HG03060 (cell line): ENCODE measurements at regions not wholly inside any gene's neighbourhood (a gene's known extent, or its start where the extent isn't known, plus 50 kb on each side); places are given as distances from the start of the nearest gene placed in this dataset.
A peak's percentile ranks its signal among the peaks of the same experiment; 100 is the strongest.

Experiments used
- ATAC-seq: cut with Tn5 transposase; IDR thresholded peaks from one replicate; pipeline ENCODE4 v1.9.1; 2021; ENCODE audit warnings: low read depth, moderate number of reproducible peaks; ENCODE audit not compliant: unreplicated experiment

DNA sequence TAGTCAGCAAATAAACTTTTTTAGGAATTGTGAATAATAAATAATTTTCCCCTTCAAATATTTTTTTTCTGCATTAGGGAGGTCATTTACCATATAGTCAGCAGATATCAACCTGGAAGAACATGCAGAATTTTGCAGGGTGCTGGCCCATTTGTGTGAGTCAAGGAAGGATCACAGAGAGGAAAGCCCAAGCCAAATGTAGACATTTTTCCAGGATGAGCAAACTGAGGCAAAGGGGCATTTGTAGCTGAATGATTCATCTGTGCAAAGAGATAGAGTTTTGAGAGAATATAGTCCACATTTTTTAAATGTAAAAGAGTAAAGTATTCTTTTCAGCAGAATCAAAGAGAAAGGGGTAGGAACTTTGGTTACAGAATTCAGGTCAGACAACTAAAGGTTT, 555.5 kb upstream of the MARCKS start:
- no peak for ATAC-seq

DNA sequence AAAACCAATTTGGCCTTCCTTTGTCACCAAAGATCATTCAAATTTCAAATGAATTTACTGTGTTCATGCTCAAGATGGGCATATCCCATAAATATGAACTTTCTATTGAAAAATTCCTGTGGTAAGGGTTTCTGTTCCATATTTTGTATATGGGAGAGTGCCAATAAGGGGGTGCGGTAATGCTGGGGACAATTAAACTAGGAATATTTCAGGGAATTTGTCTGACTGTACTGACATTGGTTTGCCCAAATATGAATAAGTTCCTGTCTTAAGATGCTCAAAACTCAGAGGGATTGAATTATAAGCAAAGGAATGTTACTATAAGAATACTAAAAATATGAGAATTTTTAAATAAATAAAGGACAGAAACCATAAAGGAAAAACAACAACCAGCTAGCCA, 553.0 kb upstream of the MARCKS start:
- no peak for ATAC-seq

DNA sequence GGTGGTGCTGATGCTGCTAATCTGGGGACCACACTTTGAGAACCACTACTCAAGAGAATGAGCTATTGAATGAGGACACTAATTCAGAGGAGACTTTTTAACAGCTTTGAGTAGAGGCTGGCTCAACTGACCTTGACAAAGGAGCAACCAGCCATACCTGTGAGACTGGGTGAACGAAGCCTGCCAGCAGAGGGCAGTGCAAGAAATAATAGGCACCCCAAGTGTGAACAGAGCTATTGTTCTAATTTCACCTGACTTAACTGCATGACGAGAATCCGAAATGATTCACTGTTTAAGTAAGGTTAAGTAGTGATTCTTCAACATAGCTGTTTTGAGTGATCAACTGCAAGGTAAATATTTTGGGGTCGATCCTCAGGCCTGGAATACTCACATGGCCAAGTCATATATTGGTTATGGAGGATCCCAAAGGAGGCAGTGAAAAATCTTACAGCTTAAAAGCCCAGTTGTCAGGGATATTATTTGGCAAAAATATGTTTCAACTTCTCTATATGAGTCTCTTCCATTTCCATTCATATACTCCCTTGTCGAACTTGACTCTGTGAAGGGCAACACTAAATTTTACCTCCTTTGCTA, 550.5 kb upstream of the MARCKS start:
- peak; percentile 97 for ATAC-seq

DNA sequence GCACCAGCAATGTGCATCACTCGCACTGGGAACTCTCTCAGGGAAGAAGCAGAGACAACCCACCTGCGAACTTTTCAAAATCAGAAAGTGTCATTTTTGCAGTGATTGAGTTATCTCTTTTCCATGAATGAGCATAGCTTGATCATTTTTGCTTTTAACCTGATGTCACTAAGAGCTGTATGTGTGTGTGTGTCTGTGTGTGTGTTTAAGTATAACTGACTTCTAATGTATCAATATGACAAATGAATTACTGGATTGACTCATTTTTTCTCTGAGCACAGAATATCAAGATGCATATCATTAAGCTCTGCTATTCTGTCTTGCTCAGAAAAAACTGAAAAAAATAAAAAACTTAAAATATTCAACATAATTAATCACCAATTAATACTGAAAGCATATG, 548.9 kb upstream of the MARCKS start:
- no peak for ATAC-seq

DNA sequence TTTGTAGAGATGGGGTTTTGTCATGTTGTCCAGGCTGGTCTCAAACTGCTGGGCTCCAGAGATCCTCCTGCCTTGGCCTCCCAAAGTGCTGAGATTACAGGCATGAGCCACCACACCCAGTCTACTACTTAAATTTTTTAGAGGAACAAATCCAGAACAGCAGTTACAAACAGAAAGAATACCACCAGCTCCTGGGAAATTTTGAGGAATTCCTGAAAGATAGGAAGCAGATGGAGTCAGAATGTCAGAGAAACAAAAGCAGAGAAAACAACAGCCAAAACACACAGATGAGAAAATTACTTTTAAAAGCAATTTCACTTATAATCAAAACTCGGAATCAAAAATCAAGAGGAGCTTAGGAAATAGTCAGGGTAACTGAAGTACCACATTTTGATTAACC, 543.3 kb upstream of the MARCKS start:
- no peak for ATAC-seq

DNA sequence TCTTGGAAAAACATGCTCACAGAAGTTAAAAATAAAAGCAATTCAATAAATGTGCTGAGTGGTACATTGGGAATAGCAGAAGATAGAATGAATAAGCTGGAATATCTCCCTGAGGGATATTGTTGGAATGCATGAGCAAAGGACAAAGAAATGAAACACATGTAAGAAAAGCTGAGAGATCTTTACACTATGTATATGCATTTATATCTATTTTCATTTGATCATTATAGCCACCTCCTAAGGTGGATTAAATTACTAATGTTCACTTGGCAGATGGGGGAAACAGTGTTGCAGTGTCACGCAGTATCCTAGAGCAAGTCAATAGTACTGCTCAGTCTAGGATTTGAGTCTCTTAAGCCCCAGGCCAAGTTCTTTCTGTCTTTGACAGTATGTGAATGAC, 542.0 kb upstream of the MARCKS start:
- no peak for ATAC-seq

GRCh38 chr6:113315879-113316278, 541.3 kb upstream of the MARCKS start:
- no peak for ATAC-seq

GRCh38 chr6:113317442-113317841, 539.7 kb upstream of the MARCKS start:
- ATAC-seq: no peak

DNA sequence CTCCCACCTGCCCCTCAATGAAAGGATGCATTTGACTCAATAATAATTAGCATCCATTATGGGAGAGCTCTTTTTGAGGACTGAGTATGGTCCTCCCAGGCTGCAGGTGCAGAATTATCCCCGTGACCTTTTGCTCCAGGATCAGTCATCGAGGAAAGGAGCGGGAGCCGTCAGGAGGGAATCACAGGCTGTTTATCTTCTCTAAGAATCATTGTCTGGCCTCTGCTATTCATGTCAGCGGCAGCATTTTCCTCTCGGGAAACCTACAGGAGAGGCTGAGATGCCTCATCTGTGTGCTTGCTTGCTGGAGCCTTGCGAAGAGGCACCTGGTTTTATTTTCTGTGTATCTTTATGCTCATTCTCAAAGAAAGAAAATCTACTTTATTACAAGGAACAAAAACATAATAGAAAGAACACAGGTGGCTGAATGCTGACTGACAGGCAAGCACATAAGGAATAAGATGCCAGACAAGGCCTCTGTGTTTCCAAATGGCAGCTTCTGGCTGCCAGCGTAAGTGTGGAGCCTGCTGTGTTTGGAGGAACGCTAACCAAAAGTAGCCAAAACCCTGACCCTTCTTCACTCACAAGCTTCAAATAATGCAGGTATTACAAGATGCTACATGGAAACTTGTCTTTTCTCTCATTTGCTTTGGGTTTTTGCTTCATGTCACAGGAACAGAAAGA, 539.1 kb upstream of the MARCKS start:
- no peak for ATAC-seq

DNA sequence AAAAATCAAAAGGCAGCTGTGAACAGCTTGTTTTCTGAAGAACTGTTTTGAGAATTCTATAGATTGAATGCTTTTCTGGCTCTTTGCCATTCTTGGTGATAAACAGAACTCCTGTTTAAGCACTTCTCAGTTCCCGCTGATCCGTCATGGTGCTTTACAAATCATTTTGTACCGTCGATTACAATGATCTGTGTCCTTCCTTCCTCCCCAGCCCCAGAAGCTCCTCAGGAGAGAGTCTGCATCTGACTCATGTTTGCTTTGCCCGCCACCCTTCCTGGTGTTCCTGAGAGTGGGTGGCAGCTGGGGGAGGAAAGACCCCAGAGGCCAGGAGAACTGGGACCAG, 538.6 kb upstream of the MARCKS start:
- no peak for ATAC-seq

DNA sequence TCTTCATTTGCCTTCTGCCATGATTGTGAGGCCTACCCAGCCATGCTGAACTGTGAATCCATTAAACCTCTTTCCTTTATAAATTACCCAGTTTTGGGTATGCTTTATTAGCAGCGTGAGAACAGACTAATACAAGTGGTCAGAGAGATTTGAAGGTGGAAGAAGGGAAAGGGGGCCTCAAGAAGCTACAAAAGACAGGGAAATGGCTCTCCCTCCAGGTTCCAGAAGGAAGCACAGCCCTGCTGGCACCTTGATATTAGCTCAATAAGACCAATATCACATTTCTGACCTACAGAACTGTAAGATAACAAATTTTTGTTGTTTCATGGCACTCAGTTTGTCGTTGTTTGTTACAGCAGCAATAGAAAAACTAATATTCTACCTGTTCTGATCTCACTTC, 536.5 kb upstream of the MARCKS start:
- no peak for ATAC-seq

DNA sequence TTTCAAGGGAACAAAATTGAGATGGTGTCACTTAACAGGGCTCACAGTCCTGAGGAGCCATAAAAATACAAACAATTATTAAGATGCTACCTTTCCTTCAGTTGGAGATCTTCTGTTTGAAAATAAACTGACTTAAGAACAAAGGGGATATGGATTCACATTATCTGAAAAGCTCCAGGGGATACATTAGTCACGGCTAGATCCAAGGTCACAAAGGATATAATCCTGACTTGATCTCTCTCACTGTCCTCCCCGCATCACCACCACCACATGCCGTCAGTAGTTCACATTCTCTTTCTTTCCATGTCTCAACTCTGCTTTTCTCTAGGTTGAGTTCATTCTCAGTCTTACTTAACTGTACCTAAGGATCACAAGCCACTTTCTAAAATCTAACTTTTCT, 530.4 kb upstream of the MARCKS start:
- ATAC-seq: no peak

GRCh38 chr6:113328886-113329381, 528.2 kb upstream of the MARCKS start:
- no peak for ATAC-seq

DNA sequence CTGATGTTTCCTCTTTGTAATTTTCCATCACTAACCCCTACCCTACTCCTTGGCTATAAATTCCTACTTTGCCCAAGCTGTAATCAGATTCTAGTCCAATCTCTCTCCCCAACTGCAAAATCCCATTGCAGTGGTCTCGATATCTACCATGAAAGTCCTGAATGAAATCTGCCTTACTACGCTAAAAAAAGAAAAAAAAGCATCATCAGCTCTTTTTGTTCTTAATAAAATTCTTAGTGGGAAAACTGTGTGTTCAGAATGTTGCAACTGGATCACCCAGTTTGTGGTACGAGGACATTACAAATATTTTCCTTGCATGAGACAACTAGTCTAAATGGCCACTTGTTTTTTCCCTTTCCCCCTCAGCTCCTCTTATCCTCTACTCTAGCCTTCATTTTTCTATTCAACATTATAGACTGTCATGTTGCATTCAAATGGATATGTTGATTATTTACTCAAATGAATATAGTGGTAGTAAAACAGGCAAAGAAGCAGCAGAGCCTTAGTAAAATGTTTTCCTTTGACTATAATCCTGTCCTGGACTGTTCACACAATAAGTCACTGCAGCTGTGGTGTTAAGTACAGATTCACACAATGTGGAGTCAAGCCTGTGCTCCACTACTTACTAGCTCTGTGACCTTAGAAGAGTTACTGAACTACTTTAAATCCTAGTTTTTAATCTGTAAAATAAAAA, 527.1 kb upstream of the MARCKS start:
- ATAC-seq: no peak

DNA sequence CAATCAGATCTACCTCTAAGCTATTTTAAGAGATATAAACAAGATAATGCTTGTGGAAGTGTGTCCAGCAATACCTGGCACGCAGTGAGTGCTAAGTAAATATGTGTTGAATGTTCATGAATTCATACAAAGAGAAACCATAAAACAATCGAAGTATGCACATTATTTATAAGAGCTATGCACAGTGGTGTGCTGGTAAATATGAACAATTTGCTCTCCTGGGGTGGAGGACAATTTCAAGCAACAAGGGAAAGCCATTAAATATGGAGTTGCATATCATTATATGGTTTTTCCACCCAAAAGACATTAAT, 526.6 kb upstream of the MARCKS start:
- ATAC-seq: no peak

GRCh38 chr6:113331021-113331420, 526.1 kb upstream of the MARCKS start:
- no peak for ATAC-seq

DNA sequence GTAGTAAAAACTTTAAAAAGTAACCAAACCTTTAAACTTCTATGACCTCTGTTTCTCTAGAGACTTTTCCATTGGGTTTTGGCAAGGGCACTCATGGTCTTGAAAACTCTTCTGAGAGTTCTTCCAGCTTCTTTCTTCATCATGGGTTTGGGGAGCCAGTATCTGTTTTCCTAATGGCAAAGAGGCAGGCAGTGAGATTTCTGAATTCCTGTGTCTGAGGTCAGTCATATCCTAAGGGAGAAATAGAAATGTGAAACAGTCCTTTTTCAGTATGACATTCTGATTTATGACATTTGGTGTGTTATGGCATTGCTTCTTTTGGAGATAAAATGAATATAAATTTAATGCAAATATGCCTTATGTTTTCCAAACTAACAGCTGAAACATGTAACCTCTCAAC, 518.5 kb upstream of the MARCKS start:
- no peak for ATAC-seq

DNA sequence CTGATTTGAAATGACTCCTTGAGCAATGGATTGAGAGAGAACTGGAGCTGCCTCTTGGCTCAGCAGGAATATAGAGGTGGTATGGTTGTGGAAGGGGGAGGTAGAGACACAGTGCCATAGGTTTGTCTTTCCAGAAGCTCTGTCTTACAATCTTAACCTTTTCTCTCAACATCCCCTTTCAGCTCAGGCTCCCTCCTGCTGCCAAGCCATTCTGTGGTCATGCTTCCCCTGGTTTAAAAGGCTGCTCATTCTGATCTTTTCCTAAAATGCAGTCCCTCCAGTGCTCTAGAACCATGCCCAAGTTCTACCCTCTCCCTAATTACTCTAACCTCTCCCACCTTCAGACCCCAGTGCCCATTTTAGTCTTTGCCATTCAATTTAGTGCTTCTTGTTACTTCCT, 517.9 kb upstream of the MARCKS start:
- no peak for ATAC-seq

- ATAC-seq: no peak
Measured at GRCh38 chr6:113340371-113340770, 516.8 kb upstream of the MARCKS start.

- ATAC-seq: no peak
Measured at GRCh38 chr6:113343940-113344339, 513.2 kb upstream of the MARCKS start.

GRCh38 chr6:113344969-113345368, 512.2 kb upstream of the MARCKS start:
- no peak for ATAC-seq

DNA sequence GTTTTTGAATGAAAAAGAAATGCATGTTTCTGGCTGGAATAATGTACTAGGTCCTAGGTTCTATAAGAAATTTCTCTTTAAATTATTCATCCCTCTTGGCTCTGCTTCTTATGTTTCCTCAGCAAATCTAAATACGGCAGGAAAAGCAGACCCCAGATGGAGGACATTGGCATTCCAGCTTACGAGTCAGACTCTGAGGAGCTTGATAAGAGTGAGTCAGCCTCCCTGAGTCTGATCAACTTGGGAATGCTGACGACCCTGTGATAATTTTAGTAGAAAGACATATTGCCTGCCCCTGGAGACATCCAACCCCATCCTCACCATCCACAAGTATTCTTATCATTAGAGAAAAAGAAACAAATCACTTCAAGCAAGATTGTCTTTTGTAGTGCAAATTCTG, 509.7 kb upstream of the MARCKS start:
- ATAC-seq: no peak
